ENCODE measurements at regions not wholly inside any gene's neighbourhood (a gene's known extent, or its start where the extent isn't known, plus 50 kb on each side); places are given as distances from the start of the nearest gene placed in this dataset.

DNA sequence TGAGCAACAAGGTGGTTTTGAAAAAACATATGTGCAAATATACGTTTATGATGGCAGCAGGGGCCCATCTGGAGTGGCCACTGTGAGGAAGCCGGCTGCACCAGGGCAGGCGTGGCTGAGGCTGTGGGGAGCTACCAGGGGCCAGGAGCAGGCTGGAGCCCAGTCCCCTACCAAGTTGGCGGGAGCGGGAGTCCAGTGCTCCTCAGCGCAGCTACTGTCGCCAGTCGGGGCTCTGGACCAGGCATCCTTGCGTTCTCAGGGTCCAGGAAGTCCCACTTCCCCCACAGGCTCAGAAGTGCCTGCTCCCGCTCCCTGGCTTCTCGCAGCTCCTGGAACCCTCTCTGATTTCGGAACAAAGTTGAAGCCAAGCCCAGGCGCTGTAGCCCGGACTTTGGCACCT is 1377.5 kb upstream of the FLRT2 start:
- CTCF ChIA-PET = no interaction called here
- TF ChIP-seq LEF1 (IDR thresholded peaks at IDR 0.05; ENCODE audit: borderline replicate concordance) = no peak
- TF ChIP-seq SUZ12 (IDR thresholded peaks at IDR 0.05) = no peak
- no peak for TF ChIP-seq FOXK2 (IDR thresholded peaks at IDR 0.05)
- TF ChIP-seq CTBP1 (IDR thresholded peaks at IDR 0.05; ENCODE audit: borderline replicate concordance) = no peak
- TF ChIP-seq TARDBP (IDR thresholded peaks at IDR 0.05) = no peak
- TF ChIP-seq SP1 (IDR thresholded peaks at IDR 0.05) = no peak
- TF ChIP-seq ZNF384 (IDR thresholded peaks at IDR 0.05) = no peak
- TF ChIP-seq, protein P1, sequence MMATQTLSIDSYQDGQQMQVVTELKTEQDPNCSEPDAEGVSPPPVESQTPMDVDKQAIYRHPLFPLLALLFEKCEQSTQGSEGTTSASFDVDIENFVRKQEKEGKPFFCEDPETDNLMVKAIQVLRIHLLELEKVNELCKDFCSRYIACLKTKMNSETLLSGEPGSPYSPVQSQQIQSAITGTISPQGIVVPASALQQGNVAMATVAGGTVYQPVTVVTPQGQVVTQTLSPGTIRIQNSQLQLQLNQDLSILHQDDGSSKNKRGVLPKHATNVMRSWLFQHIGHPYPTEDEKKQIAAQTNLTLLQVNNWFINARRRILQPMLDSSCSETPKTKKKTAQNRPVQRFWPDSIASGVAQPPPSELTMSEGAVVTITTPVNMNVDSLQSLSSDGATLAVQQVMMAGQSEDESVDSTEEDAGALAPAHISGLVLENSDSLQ (IDR thresholded peaks at IDR 0.05) = no peak
- TF ChIP-seq HDGF (IDR thresholded peaks at IDR 0.05; ENCODE audit: borderline replicate concordance) = no peak
- no peak for TF ChIP-seq L3MBTL2 (conservative IDR thresholded peaks at IDR 0.05)
- TF ChIP-seq ELF4 (IDR thresholded peaks at IDR 0.05) = no peak
- no peak for TF ChIP-seq FOXM1 (IDR thresholded peaks at IDR 0.05; ENCODE audit: borderline replicate concordance)
- no peak for TF ChIP-seq FOXA1 (IDR thresholded peaks at IDR 0.05)
- TF ChIP-seq NFRKB (IDR thresholded peaks at IDR 0.05) = no peak
- TF ChIP-seq BHLHE40 (IDR thresholded peaks at IDR 0.05; ENCODE audit: borderline replicate concordance) = no peak
- TF ChIP-seq ARNT (IDR thresholded peaks at IDR 0.05) = no peak
- POLR2A ChIA-PET = no interaction called here
- DNase-seq (ENCODE audit: extremely low spot score) = no peak

DNA sequence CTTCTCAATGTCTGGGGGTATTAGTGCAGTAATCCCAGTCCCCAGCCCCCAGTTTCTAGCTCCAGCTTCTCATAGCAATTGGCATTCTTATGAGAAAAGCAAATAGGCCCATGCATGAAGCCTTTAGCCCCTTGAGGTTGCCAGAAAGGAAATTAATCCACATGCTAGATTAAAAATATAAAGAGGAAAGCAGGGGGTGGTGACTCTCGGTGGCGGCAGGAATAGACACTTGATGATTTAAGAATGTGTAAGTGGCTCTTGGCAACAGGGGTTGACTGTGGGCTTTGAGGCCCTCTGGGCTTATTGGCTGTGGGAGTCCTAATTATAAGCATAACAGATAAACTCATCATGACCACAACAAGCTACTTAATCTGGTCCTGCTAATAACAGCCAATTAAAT is 1367.3 kb upstream of the FLRT2 start:
- ChIA-PET CTCF (interaction anchor here (0.7 kb wide), 1 partner anchor 782 kb away, joined by 3 read pairs; no protein-coding TSS in a partner anchor), POLR2A (no interaction called here)
- no peak for TF ChIP-seq SUZ12 (IDR thresholded peaks at IDR 0.05)
- TF ChIP-seq FOXM1 (IDR thresholded peaks at IDR 0.05; ENCODE audit: borderline replicate concordance) = no peak
- TF ChIP-seq ARNT (IDR thresholded peaks at IDR 0.05) = no peak
- no peak for TF ChIP-seq FOXK2 (IDR thresholded peaks at IDR 0.05)
- TF ChIP-seq, protein P1 (IDR thresholded peaks at IDR 0.05) = no peak
- no peak for TF ChIP-seq FOXA1 (IDR thresholded peaks at IDR 0.05)
- no peak for TF ChIP-seq ELF4 (IDR thresholded peaks at IDR 0.05)
- no peak for TF ChIP-seq LEF1 (IDR thresholded peaks at IDR 0.05; ENCODE audit: borderline replicate concordance)
- no peak for TF ChIP-seq BHLHE40 (IDR thresholded peaks at IDR 0.05; ENCODE audit: borderline replicate concordance)
- no peak for TF ChIP-seq TARDBP (IDR thresholded peaks at IDR 0.05)
- no peak for TF ChIP-seq ZNF384 (IDR thresholded peaks at IDR 0.05)
- TF ChIP-seq HDGF (IDR thresholded peaks at IDR 0.05; ENCODE audit: borderline replicate concordance) = no peak
- TF ChIP-seq L3MBTL2 (conservative IDR thresholded peaks at IDR 0.05) = no peak
- no peak for TF ChIP-seq NFRKB (IDR thresholded peaks at IDR 0.05)
- no peak for TF ChIP-seq CTBP1 (IDR thresholded peaks at IDR 0.05; ENCODE audit: borderline replicate concordance)
- TF ChIP-seq SP1 (IDR thresholded peaks at IDR 0.05) = no peak
- no peak for DNase-seq (ENCODE audit: extremely low spot score)

DNA sequence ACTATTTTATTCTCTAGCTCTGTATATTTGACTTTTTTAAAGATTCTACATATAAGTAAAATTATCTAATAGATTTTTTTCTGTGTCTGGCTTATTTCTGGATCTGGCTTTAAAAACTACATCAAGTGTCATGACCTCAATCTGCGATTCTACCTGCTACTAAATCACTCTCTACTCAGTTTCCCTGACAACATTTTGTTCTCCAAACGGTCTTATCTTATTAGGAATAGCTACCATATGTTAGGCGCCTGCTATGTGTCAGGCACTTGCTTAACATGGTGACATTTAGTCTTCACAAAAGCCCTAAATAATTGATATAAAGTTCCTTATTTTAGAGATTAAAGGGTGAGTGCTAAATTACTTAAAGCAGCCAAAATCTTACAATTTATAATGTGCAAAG is 1362.9 kb upstream of the FLRT2 start:
- DNase-seq (ENCODE audit: extremely low spot score) = no peak
- ChIA-PET POLR2A (no interaction called here), CTCF (no interaction called here)

DNA sequence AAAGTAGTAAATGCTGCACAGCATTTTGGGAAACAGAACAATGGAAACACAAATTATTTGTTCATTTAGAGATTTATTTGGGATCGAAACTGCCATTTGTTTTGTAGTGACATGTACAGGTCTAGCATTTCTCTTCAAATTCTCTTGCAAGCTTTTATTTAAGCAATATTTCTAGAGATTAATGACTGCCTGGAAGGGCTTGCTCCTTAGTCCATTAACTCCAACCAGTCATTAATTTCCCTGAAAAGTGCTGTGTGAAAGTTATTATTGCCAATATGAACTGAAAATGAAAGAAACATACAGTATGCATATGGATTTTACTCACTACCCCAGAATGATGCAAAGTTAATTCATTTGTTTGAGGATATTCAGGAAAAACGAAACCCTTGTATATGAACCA is 1349.6 kb upstream of the FLRT2 start:
- TF ChIP-seq L3MBTL2 (conservative IDR thresholded peaks at IDR 0.05) = no peak
- TF ChIP-seq ARNT (IDR thresholded peaks at IDR 0.05) = no peak
- TF ChIP-seq ELF4 (IDR thresholded peaks at IDR 0.05) = no peak
- TF ChIP-seq FOXM1 (IDR thresholded peaks at IDR 0.05; ENCODE audit: borderline replicate concordance) = no peak
- TF ChIP-seq ZNF384 (IDR thresholded peaks at IDR 0.05) = no peak
- TF ChIP-seq NFRKB (IDR thresholded peaks at IDR 0.05) = no peak
- no peak for TF ChIP-seq SP1 (IDR thresholded peaks at IDR 0.05)
- TF ChIP-seq, protein P1 (IDR thresholded peaks at IDR 0.05) = no peak
- no peak for TF ChIP-seq CTBP1 (IDR thresholded peaks at IDR 0.05; ENCODE audit: borderline replicate concordance)
- TF ChIP-seq BHLHE40 (IDR thresholded peaks at IDR 0.05; ENCODE audit: borderline replicate concordance) = no peak
- TF ChIP-seq TARDBP (IDR thresholded peaks at IDR 0.05) = no peak
- no peak for TF ChIP-seq SUZ12 (IDR thresholded peaks at IDR 0.05)
- TF ChIP-seq FOXA1 (IDR thresholded peaks at IDR 0.05) = no peak
- TF ChIP-seq LEF1 (IDR thresholded peaks at IDR 0.05; ENCODE audit: borderline replicate concordance) = no peak
- no peak for TF ChIP-seq HDGF (IDR thresholded peaks at IDR 0.05; ENCODE audit: borderline replicate concordance)
- TF ChIP-seq FOXK2 (IDR thresholded peaks at IDR 0.05) = no peak
- DNase-seq (ENCODE audit: extremely low spot score) = no peak
- ChIA-PET POLR2A (no interaction called here), CTCF (no interaction called here)

More for the DNA sequence above, 1362.9 kb upstream of the FLRT2 start:
- TF ChIP-seq TARDBP (IDR thresholded peaks at IDR 0.05) (no peak), BHLHE40 (IDR thresholded peaks at IDR 0.05; ENCODE audit: borderline replicate concordance) (no peak), LEF1 (IDR thresholded peaks at IDR 0.05; ENCODE audit: borderline replicate concordance) (no peak), FOXM1 (IDR thresholded peaks at IDR 0.05; ENCODE audit: borderline replicate concordance) (no peak), SP1 (IDR thresholded peaks at IDR 0.05) (no peak), ARNT (IDR thresholded peaks at IDR 0.05) (no peak), SUZ12 (IDR thresholded peaks at IDR 0.05) (no peak), ZNF384 (IDR thresholded peaks at IDR 0.05) (no peak)
- TF ChIP-seq, protein P1 (IDR thresholded peaks at IDR 0.05) = no peak

DNA sequence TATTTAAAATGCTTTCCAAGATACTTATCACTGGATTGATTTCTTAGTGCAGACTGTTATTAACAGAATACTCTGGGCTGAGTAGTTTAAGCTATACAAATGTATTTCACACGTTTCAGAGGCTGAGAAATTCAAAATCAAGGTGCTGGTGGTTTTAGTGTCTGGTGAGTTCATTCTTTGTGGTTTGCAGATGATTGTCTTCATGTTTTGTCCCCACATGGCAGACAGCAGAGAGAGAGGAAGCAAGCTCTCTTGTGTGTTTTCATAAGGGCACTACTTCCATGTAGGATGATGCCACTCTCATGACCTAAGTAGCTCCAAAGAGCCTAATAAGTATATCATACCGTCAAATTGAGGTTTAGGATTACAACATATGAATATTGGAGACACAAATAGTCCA is 1348.9 kb upstream of the FLRT2 start:
- DNase-seq (ENCODE audit: extremely low spot score) = no peak

More for the DNA sequence above, 1348.9 kb upstream of the FLRT2 start:
- TF ChIP-seq CTBP1 (IDR thresholded peaks at IDR 0.05; ENCODE audit: borderline replicate concordance) = no peak
- TF ChIP-seq, protein P1 (IDR thresholded peaks at IDR 0.05) = no peak
- TF ChIP-seq HDGF (IDR thresholded peaks at IDR 0.05; ENCODE audit: borderline replicate concordance) = no peak
- no peak for TF ChIP-seq NFRKB (IDR thresholded peaks at IDR 0.05)
- TF ChIP-seq TARDBP (IDR thresholded peaks at IDR 0.05) = no peak
- no peak for TF ChIP-seq L3MBTL2 (conservative IDR thresholded peaks at IDR 0.05)
- no peak for TF ChIP-seq ELF4 (IDR thresholded peaks at IDR 0.05)
- no peak for TF ChIP-seq FOXK2 (IDR thresholded peaks at IDR 0.05)
- no peak for TF ChIP-seq FOXM1 (IDR thresholded peaks at IDR 0.05; ENCODE audit: borderline replicate concordance)
- no peak for TF ChIP-seq FOXA1 (IDR thresholded peaks at IDR 0.05)
- no peak for TF ChIP-seq SP1 (IDR thresholded peaks at IDR 0.05)
- TF ChIP-seq ZNF384 (IDR thresholded peaks at IDR 0.05) = no peak
- no peak for TF ChIP-seq SUZ12 (IDR thresholded peaks at IDR 0.05)
- TF ChIP-seq LEF1 (IDR thresholded peaks at IDR 0.05; ENCODE audit: borderline replicate concordance) = no peak
- TF ChIP-seq BHLHE40 (IDR thresholded peaks at IDR 0.05; ENCODE audit: borderline replicate concordance) = no peak
- no peak for TF ChIP-seq ARNT (IDR thresholded peaks at IDR 0.05)
- CTCF ChIA-PET = no interaction called here
- POLR2A ChIA-PET = no interaction called here
